Left lung (tissue), 4 donors: ENCODE measurements at regions not wholly inside any gene's neighbourhood (a gene's known extent, or its start where the extent isn't known, plus 50 kb on each side); places are given as distances from the start of the nearest gene placed in this dataset.

Experiments
- ATAC-seq: fragments of 200-7000 bp; cut with Tn5 transposase; one replicate; pipeline ENCODE4 v1.9.1; 2020; ENCODE audit warnings: moderate library complexity
- DNase-seq, 4 donors: peaks; one replicate each; pipeline ENCODE4 v3.0.0-alpha.2; 2013 to 2020
- H3K27ac ChIP-seq, 2 donors: fragments of 200-600 bp; sonication (generic) in 1 of 2; one replicate each; pipeline versions ENCODE4 v1.5.0 to v1.8.0; 2020 to 2021
- H3K27me3 ChIP-seq, 2 donors: fragments of 200-600 bp; sonication (generic) in 1 of 2; one replicate each; pipeline versions ENCODE4 v1.5.0 to v1.8.0; 2020 to 2021
- H3K36me3 ChIP-seq, 2 donors: fragments of 200-600 bp; sonication (generic) in 1 of 2; one replicate each; pipeline versions ENCODE4 v1.5.0 to v1.8.0; 2020 to 2021
- H3K4me1 ChIP-seq, 2 donors: fragments of 200-600 bp; one replicate each; pipeline ENCODE4 v1.8.0; 2021
- H3K4me3 ChIP-seq, 2 donors: fragments of 200-600 bp; sonication (generic) in 1 of 2; one replicate each; pipeline versions ENCODE4 v1.5.0 to v1.8.0; 2020 to 2021; ENCODE audit warnings: mild to moderate bottlenecking in 1 of 2
- H3K9me3 ChIP-seq, 2 donors: fragments of 200-600 bp; sonication (generic) in 1 of 2; one replicate each; pipeline versions ENCODE4 v1.5.0 to v1.8.0; 2020 to 2021
- CTCF ChIP-seq, 2 donors: fragments of 200-600 bp; sonication (generic) in 1 of 2; IDR thresholded peaks; one replicate each; pipeline versions ENCODE4 v1.5.0 to v1.8.0; 2021; ENCODE audit warnings: antibody characterized with exemption in 2 of 2
- intact Hi-C, 2 donors: fragments of 100-400 bp; cut with DNase I; formaldehyde crosslinking; loops; one replicate each; pipeline versions ENCODE4 v1.11.2 to v1.14.2; 2022
- donor health status: DM: no; HTN: yes; CAD: no.
- donor health status: DM: no; HTN: no; CAD: no.

- H3K4me1 ChIP-seq: no peaks in the 10 kb centered on the region
- no peak for DNase-seq
- no peak overlapping the region for H3K27ac ChIP-seq
- ATAC-seq: no peak
- H3K9me3 ChIP-seq: no peaks in the 10 kb centered on the region
- H3K4me3 ChIP-seq: no peak overlapping the region
- H3K27me3 ChIP-seq: no peaks in the 10 kb centered on the region
- TF ChIP-seq CTCF (IDR thresholded peaks at IDR 0.05): no peak
- H3K36me3 ChIP-seq: no peaks in the 10 kb centered on the region
- intact Hi-C loops: no loop called here
Observed at GRCh38 chr1:61531716-61532115, 193.2 kb downstream of the TM2D1 start.

- H3K27me3 ChIP-seq: no peaks in the 10 kb centered on the region
- ATAC-seq: no peak
Observed at GRCh38 chr1:61523893-61524605, 200.9 kb downstream of the TM2D1 start.

GRCh38 chr1:61523229-61523628 is 201.7 kb downstream of the TM2D1 start:
- intact Hi-C loops: no loop called here
- H3K4me3 ChIP-seq: no peak overlapping the region
- H3K4me1 ChIP-seq: no peaks in the 10 kb centered on the region
- H3K27ac ChIP-seq: no peak overlapping the region
- ATAC-seq: no peak
- H3K36me3 ChIP-seq: no peaks in the 10 kb centered on the region
- no peaks in the 10 kb centered on the region for H3K9me3 ChIP-seq
- TF ChIP-seq CTCF (IDR thresholded peaks at IDR 0.05): no peak
- peak in 1 of 4 donors; percentile 7 for DNase-seq
- H3K27me3 ChIP-seq: no peaks in the 10 kb centered on the region

More at GRCh38 chr1:61523893-61524605, 200.9 kb downstream of the TM2D1 start:
- Histone ChIP-seq H3K4me3 (no peak overlapping the region), H3K36me3 (no peaks in the 10 kb centered on the region), H3K4me1 (no peaks in the 10 kb centered on the region), H3K9me3 (no peaks in the 10 kb centered on the region), H3K27ac (no peak overlapping the region)
- no peak for DNase-seq
- intact Hi-C loops: no loop called here
- TF ChIP-seq CTCF (IDR thresholded peaks at IDR 0.05): no peak

GRCh38 chr1:61520401-61520800 is 204.5 kb downstream of the TM2D1 start:
- DNase-seq (no peak), ATAC-seq (no peak)
- no peaks in the 10 kb centered on the region for H3K9me3 ChIP-seq
- H3K27me3 ChIP-seq: no peaks in the 10 kb centered on the region
- H3K4me3 ChIP-seq: no peak overlapping the region
- intact Hi-C loops: no loop called here
- no peak overlapping the region for H3K27ac ChIP-seq
- no peaks in the 10 kb centered on the region for H3K36me3 ChIP-seq
- no peaks in the 10 kb centered on the region for H3K4me1 ChIP-seq
- no peak for TF ChIP-seq CTCF (IDR thresholded peaks at IDR 0.05)

- DNase-seq (no peak), ATAC-seq (no peak)
- intact Hi-C loops: no loop called here
- H3K36me3 ChIP-seq: no peaks in the 10 kb centered on the region
- no peaks in the 10 kb centered on the region for H3K27me3 ChIP-seq
- H3K4me3 ChIP-seq: no peak overlapping the region
- no peaks in the 10 kb centered on the region for H3K9me3 ChIP-seq
- no peak overlapping the region for H3K27ac ChIP-seq
- no peak for TF ChIP-seq CTCF (IDR thresholded peaks at IDR 0.05)
- H3K4me1 ChIP-seq: no peaks in the 10 kb centered on the region
Observed at GRCh38 chr1:61519631-61520030, 205.3 kb downstream of the TM2D1 start.
